ENCODE measurements at regions not wholly inside any gene's neighbourhood (a gene's known extent, or its start where the extent isn't known, plus 50 kb on each side); places are given as distances from the start of the nearest gene placed in this dataset.

DNA sequence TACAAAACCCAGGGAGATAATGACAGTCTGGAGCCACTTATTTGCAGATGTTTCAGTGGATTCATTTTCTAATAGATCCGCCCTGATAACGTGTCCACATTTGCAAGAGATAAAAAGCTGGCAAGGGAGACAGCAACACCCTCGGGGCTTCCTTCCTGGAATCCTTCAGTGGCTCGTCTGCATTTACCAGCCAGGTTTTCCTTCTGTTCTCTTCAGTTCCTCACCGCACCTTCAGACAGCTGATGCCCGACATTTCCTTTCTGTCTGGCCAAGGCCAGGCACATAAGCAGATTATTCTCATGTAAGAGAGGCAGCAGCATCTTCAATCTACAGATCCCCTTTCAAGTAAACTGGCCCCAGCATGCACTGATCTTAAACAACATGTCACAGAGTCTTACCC is 56.2 kb upstream of the SPATA12 start:
- H3K36me3 ChIP-seq, result no peaks in the 10 kb centered on the region
- no peaks in the 10 kb centered on the region for H3K27me3 ChIP-seq
- H3K27ac ChIP-seq, result no peak overlapping the region
- TF ChIP-seq, protein P1, sequence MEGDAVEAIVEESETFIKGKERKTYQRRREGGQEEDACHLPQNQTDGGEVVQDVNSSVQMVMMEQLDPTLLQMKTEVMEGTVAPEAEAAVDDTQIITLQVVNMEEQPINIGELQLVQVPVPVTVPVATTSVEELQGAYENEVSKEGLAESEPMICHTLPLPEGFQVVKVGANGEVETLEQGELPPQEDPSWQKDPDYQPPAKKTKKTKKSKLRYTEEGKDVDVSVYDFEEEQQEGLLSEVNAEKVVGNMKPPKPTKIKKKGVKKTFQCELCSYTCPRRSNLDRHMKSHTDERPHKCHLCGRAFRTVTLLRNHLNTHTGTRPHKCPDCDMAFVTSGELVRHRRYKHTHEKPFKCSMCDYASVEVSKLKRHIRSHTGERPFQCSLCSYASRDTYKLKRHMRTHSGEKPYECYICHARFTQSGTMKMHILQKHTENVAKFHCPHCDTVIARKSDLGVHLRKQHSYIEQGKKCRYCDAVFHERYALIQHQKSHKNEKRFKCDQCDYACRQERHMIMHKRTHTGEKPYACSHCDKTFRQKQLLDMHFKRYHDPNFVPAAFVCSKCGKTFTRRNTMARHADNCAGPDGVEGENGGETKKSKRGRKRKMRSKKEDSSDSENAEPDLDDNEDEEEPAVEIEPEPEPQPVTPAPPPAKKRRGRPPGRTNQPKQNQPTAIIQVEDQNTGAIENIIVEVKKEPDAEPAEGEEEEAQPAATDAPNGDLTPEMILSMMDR (IDR thresholded peaks at IDR 0.05), result no peak
- H3K4me3 ChIP-seq (ENCODE audit: low read depth in 1 of 2, low read length in 1 of 2), result no peak overlapping the region
- no peaks in the 10 kb centered on the region for H3K4me1 ChIP-seq (ENCODE audit: control insufficient read depth in 1 of 2, insufficient read depth in 1 of 2, low read depth in 1 of 2, low read length in 1 of 2)
- no peaks in the 10 kb centered on the region for H3K9me3 ChIP-seq

DNA sequence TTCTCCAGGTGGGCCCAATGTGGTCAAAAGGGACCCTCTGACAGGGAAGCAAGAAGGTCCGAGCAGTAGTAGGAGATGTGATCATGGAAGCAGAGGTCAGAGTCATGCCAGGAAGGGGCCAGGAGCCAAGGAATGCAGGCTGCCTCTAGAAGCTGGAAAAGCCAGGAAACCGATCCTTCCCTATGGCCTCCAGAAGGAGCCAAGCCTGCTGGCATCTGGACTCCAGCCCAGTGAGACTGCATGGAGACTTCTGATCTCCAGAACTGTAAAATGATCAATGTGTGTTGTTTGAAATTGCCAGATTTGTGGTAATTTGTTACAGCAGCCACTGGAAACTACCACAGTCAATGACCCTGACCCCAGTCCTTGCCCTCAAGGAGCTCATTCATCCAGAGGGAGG is 56.8 kb upstream of the SPATA12 start:
- H3K4me3 ChIP-seq (ENCODE audit: low read depth in 1 of 2, low read length in 1 of 2), result no peak overlapping the region
- TF ChIP-seq, protein P1 (IDR thresholded peaks at IDR 0.05), result no peak
- H3K9me3 ChIP-seq, result no peaks in the 10 kb centered on the region
- H3K4me1 ChIP-seq (ENCODE audit: control insufficient read depth in 1 of 2, insufficient read depth in 1 of 2, low read depth in 1 of 2, low read length in 1 of 2), result no peaks in the 10 kb centered on the region
- no peak overlapping the region for H3K27ac ChIP-seq
- H3K36me3 ChIP-seq, result no peaks in the 10 kb centered on the region
- H3K27me3 ChIP-seq, result no peaks in the 10 kb centered on the region

DNA sequence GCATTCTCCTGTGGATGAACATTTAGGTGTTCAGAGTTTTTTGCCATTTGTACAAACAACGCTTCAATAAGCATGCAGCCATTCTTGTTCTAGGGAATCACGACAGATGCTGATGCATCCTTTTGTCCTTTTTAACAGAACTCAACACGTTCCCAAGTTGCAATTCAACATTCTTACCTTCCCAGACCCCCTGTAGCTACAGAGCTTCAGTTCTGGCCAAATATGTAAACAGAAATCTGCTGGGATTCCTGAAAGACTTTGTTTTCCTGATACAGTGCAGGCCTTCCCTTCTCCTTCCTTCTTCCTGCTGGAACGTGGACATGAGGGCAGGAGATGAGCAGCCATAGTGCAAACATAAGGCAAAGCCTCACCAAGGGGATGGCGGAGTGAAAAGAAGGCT is 59.1 kb upstream of the SPATA12 start:
- TF ChIP-seq, protein P1 (IDR thresholded peaks at IDR 0.05), result no peak
- no peaks in the 10 kb centered on the region for H3K27me3 ChIP-seq

DNA sequence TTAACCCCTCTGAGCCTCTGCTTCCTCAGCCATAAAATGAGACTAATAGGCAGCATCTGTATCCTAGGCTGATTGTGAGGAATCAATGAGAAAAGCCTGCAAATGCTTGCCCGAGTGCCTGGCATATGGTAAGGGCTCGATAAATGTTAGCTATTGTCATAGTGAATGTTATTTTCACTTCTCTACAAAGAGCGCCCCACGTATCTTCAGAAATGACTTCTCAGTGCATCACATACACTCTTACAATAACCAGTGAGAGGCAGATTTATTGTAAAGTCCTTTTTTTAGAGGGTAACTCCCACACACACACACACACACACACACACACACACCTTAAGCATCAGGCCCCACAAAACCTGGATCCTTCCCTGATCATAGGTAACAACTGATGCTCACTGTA is 60.5 kb upstream of the SPATA12 start:
- TF ChIP-seq, protein P1 (IDR thresholded peaks at IDR 0.05), result no peak
- no peaks in the 10 kb centered on the region for H3K9me3 ChIP-seq
- H3K27me3 ChIP-seq, result no peaks in the 10 kb centered on the region

More for the DNA sequence above, 59.1 kb upstream of the SPATA12 start:
- no peaks in the 10 kb centered on the region for H3K9me3 ChIP-seq
- H3K27ac ChIP-seq, result no peak overlapping the region
- H3K4me3 ChIP-seq (ENCODE audit: low read depth in 1 of 2, low read length in 1 of 2), result no peak overlapping the region
- H3K36me3 ChIP-seq, result no peaks in the 10 kb centered on the region
- no peaks in the 10 kb centered on the region for H3K4me1 ChIP-seq (ENCODE audit: control insufficient read depth in 1 of 2, insufficient read depth in 1 of 2, low read depth in 1 of 2, low read length in 1 of 2)

DNA sequence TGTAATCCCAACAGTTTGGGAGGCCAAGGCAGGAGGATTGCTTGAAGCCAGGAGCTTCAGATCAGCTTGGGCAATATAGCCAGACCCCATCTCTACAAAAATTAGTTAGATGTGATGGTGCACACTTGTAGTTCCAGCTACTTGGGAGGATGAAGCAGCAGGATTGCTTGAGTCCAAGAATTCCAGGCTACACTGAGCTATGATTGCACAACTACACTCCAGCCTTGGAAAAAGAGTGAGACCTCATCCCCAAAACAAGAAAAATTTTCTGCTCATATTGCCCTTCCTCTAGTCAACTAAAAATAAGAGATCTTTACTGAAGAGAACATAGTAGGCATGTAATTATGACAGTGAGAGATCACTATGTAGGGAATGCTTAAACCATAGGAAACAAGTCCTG is 60.9 kb upstream of the SPATA12 start:
- no peak overlapping the region for H3K4me3 ChIP-seq (ENCODE audit: low read depth in 1 of 2, low read length in 1 of 2)
- no peaks in the 10 kb centered on the region for H3K27me3 ChIP-seq
- no peaks in the 10 kb centered on the region for H3K9me3 ChIP-seq
- no peak overlapping the region for H3K27ac ChIP-seq
- no peaks in the 10 kb centered on the region for H3K4me1 ChIP-seq (ENCODE audit: control insufficient read depth in 1 of 2, insufficient read depth in 1 of 2, low read depth in 1 of 2, low read length in 1 of 2)
- TF ChIP-seq, protein P1 (IDR thresholded peaks at IDR 0.05), result no peak
- H3K36me3 ChIP-seq, result no peaks in the 10 kb centered on the region

More for the DNA sequence above, 60.5 kb upstream of the SPATA12 start:
- no peak overlapping the region for H3K27ac ChIP-seq
- H3K4me3 ChIP-seq (ENCODE audit: low read depth in 1 of 2, low read length in 1 of 2), result no peak overlapping the region
- no peaks in the 10 kb centered on the region for H3K4me1 ChIP-seq (ENCODE audit: control insufficient read depth in 1 of 2, insufficient read depth in 1 of 2, low read depth in 1 of 2, low read length in 1 of 2)
- no peaks in the 10 kb centered on the region for H3K36me3 ChIP-seq

DNA sequence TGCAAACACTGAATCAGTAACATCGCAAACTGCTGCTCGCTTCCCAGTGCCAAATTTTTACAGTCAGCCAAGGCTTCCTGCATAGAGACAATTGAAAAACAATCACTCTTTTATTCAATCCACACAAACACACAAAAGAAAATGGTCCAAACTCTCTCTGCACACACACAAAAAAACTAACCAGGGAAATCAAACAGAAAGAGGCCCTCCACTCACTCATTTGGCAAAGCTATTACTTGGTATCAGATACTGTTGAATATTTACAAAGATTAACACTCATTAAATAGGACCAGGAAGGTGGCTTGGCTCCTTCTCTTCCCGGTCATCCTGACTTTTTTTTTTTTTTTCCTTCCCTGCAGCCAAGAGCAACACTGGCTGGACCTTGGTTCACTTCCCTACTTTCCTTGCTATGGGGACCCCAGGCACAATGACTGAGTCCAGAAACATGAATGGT is 62.4 kb upstream of the SPATA12 start:
- H3K36me3 ChIP-seq, result no peaks in the 10 kb centered on the region
- H3K9me3 ChIP-seq, result no peaks in the 10 kb centered on the region
- TF ChIP-seq, protein P1 (IDR thresholded peaks at IDR 0.05), result no peak
- H3K4me1 ChIP-seq (ENCODE audit: control insufficient read depth in 1 of 2, insufficient read depth in 1 of 2, low read depth in 1 of 2, low read length in 1 of 2), result no peaks in the 10 kb centered on the region
- no peak overlapping the region for H3K27ac ChIP-seq
- H3K27me3 ChIP-seq, result no peaks in the 10 kb centered on the region
- no peak overlapping the region for H3K4me3 ChIP-seq (ENCODE audit: low read depth in 1 of 2, low read length in 1 of 2)
